ENCODE measurements at regions not wholly inside any gene's neighbourhood (a gene's known extent, or its start where the extent isn't known, plus 50 kb on each side); places are given as distances from the start of the nearest gene placed in this dataset.

- TF ChIP-seq CTCF (conservative IDR thresholded peaks at IDR 0.05; ENCODE audit: low read depth in 2 of 2) (no peak), EZH2phosphoT487 (IDR thresholded peaks at IDR 0.05; ENCODE audit: unreplicated experiment) (no peak), CREB1 (CRISPR knock-in tag; IDR thresholded peaks at IDR 0.05; ENCODE audit: low read depth) (no peak), EZH2 (IDR thresholded peaks at IDR 0.05; ENCODE audit: low read depth, unreplicated experiment) (no peak), POLR2AphosphoS5 (IDR thresholded peaks at IDR 0.05; ENCODE audit: low read depth) (no peak), REST (IDR thresholded peaks at IDR 0.05; ENCODE audit: unreplicated experiment) (no peak), STAT1 (IDR thresholded peaks at IDR 0.05; ENCODE audit: unreplicated experiment) (no peak), NANOG (IDR thresholded peaks at IDR 0.05; ENCODE audit: borderline replicate concordance) (no peak), JUNB (IDR thresholded peaks at IDR 0.05; ENCODE audit: unreplicated experiment) (no peak), ZNF331 (CRISPR knock-in tag; IDR thresholded peaks at IDR 0.05; ENCODE audit: low read depth) (no peak), ZNF114 (CRISPR knock-in tag; IDR thresholded peaks at IDR 0.05) (no peak), ETS1 (IDR thresholded peaks at IDR 0.05) (no peak)
Measured at GRCh38 chr10:37703114-37703513, 154.3 kb downstream of the ZNF248 start.
